GM18505 (cell line): ENCODE measurements at regions not wholly inside any gene's neighbourhood (a gene's known extent, or its start where the extent isn't known, plus 50 kb on each side); places are given as distances from the start of the nearest gene placed in this dataset.
"Not testable (repeated sequence)": the region's sequence is repeated elsewhere in the genome, so short reads cannot be mapped to it uniquely, and the experiment has no call there.

Experiments
- ATAC-seq: cut with Tn5 transposase; IDR thresholded peaks from one replicate; pipeline ENCODE4 v1.9.1; 2021; ENCODE audit not compliant: unreplicated experiment
- POLR2A ChIP-seq: IDR thresholded peaks from 4 replicates; pipeline ENCODE4 v1.6.1; 2011; ENCODE audit warnings: borderline replicate concordance; ENCODE audit not compliant: insufficient read depth, insufficient read length; ENCODE audit errors: extremely low read depth

DNA sequence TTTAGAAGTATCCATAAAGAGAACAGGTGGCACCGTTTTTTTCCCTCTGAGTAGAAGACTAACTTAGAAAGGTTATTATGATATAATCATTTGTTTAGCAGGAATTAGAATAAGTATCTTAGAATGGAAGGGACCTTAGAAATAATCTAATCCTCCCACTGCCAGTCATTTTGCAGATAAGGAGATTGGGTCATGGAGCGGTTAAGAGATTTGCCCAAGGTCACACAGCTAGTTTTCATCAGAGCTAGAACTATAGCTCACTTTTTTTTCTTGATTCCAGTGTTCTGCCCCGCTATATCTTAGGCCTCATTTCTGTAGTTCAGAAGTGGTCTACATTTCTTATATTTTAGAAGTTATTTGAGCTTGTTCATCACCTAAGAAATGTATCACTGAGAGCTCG is 139.6 kb downstream of the PRL start:
- no peak for ATAC-seq
- TF ChIP-seq POLR2A = no peak

DNA sequence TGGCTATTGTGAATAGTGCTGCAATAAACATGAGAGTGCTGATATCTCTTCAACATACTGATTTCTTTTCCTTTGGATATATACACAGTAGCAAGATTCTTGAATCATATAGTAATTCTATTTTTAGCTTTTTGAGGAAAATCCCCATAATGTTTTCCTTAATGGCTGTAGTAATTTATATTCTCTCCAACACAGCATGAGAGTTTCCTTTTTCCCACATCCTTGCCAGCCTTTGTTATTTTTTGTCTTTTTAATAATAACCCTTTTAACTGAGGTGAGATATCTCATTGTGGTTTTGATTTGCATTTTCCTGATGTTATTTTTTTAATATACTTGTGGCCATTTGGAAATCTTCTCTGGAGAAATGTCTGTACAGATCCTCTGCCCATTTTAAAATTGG is 132.6 kb downstream of the PRL start:
- TF ChIP-seq POLR2A = no peak
- ATAC-seq = no peak

DNA sequence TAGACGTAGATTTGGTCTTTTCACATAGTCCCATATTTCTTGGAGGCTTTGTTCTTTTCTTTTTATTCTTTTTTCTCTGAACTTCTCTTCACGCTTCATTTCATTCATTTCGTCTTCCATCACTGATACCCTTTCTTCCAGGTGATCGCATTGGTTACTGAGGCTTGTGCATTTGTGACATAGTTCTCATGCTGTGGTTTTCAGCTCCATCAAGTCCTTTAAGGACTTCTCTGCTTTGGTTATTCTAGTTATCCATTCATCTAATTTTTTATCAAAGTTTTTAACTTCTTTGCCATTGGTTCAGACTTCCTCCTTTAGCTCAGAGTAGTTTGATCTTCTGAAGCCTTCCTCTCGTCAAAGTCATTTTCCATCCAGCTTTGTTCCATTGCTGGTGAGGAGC is 125.8 kb downstream of the PRL start:
- not testable (repeated sequence) for ATAC-seq

DNA sequence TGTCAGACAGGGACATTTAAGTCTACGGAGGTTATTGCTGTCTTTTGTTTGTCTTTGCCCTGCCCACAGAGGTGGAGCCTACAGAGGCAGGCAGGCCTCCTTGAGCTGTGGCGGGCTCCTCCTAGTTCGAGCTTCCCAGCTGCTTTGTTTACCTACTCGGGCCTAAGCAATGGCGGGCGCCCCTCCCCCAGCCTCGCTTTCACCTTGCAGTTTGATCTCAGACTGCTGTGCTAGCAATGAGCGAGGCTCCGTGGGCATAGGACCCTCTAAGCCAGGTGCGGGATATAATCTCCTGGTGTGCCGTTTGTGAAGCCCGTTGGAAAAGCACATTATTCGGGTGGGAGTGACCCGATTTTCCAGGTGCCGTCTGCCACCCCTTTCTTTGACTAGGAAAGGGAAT is 125.0 kb downstream of the PRL start:
- ATAC-seq = not testable (repeated sequence)

DNA sequence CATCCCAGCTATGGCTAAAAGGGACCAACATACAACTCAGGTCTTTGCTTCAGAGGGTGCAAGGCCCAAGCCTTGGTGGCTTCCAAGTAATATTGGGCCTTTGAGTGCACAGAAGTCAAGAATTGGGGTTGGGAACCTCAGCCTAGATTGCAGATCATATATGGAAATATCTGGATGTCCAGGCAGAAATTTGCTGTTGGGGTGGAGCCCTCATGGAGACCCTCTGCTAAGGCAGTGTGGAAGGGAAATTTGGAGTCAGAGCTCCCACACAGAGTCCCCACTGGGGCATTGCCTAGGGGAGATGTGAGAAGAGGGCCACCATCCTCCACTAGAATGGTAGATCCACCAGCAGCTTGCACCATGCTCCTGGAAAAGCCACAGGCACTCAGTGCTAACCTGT is 123.5 kb downstream of the PRL start:
- no peak for TF ChIP-seq POLR2A
- ATAC-seq = no peak

DNA sequence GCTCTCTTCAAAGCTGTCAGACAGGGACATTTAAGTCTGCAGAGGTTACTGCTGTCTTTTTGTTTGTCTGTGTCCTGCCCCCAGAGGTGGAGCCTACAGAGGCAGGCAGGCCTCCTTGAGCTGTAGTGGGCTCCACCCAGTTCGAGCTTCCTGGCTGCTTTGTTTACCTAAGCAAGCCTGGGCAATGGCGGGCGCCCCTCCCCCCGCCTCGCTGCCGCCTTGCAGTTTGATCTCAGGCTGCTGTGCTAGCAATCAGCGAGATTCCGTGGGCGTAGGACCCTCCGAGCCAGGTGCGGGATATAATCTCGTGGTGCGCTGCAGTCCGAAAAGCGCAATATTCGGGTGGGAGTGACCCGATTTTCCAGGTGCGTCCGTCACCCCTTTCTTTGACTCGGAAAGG is 116.6 kb downstream of the PRL start:
- not testable (repeated sequence) for ATAC-seq

DNA sequence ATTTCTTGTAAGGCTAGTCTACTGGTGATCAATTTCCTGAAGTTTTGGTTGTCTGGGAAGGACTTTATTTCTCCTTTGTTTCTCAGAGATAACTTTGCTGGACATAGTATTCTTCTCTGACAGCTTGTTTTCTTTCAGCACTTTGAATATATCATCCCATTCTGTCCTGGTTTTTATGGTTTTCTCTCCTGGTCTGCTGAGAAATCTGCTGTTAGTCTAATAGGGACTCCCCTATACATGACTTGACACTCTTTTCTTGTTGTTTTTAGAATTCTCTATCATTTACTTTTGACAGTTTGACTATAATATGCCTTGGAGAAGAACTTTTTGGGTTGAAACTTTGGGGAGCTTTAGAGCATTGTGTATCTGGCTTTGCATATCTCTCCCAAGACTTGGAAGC is 112.5 kb downstream of the PRL start:
- no peak for ATAC-seq
- TF ChIP-seq POLR2A = no peak

DNA sequence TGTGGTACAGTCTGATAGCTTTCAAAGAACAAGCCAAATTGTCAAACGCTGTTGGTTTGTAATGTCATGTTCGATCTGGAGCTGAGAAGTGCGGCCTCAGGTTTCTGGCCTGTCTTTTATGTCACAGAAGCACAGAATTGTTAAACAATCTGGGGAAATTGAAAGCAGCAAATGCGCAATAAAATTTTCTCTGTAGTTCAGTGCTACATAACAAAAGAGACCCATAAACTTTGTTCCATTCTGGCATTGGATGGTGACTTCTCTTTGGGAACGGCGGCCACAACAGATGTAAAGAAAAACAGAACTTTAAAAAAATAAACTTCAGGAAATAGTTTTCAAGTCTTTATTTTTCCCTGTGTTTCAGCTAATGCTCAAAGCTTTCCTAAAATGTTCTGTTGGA is 106.9 kb downstream of the PRL start:
- no peak for TF ChIP-seq POLR2A

DNA sequence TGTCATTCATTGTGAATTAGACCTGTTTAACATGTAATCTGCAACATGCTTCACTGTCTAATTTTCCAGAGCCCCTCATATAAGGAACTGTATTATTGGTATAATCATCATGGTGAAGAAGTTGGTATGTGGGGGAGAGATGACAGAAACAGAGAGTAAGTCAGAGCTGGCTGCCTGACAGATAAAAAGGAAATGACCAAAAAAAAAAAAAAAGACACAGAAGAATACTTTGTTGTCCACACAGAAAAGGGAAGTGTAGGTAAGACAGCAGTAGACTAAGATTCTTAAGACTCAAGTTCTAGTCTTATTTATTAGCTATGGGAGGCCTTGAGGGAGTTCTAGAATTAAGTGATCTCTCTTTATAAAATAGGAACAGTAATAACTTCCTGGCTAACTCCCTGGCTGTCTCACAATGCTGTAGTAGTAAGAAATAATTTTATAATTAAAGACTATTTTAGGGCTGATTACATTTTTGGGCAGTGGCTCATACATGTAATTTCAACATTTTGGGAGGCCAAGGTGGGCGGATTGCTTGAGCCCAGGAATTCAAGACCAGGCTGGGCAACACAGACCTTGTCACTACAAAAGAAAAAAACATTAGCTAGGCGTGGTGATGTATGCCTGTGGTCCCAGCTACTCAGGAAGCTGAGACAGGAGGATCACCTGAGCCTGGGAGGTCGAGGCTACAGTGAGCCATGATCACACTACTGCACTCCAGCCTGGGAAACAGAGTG is 102.5 kb downstream of the PRL start:
- no peak for ATAC-seq
- no peak for TF ChIP-seq POLR2A

More for the DNA sequence above, 106.9 kb downstream of the PRL start:
- no peak for ATAC-seq

DNA sequence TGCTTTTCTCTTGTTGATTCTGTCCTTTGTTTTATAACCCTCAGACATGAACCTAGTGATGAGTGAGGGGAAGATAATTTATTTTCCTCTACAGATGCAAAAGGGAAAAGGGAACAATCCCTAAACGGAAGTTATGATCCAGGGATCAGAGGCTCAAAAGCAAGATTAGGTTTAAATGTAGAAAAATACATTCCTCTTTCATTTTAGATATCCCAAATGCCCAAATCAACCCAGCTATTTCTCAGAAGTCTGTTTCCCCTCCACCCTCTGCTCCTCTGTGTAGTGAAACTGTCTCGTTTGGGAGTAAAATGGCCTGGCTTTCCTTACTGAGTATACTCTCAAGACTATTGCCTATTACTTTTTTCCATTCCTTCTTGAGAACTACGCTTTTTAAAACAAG is 97.1 kb downstream of the PRL start:
- ATAC-seq = no peak
- TF ChIP-seq POLR2A = no peak

- TF ChIP-seq POLR2A = no peak
- no peak for ATAC-seq
These were observed 92.7 kb downstream of the PRL start for GRCh38 chr6:22204153-22204552.

- no peak for TF ChIP-seq POLR2A
- no peak for ATAC-seq
These were observed 91.6 kb downstream of the PRL start for GRCh38 chr6:22205266-22205665.

DNA sequence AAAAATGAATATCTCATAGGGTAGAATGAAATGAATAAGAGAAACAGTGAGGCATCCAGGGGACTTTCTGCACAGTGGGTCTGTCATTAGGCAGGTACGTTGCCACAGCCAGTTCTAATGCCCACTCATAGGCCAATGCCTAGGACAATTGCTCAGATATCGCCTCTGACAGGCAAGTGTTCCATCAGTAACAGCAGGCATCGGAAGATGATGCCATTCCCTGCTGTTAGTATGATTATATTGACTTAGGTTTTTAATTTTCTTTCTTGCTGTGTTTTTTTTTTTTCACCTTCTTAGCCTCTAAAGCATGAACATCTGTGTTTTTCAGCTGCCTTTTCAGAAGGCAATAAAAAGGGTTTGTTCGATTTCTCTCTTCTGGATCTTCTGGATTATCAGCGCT is 90.7 kb downstream of the PRL start:
- ATAC-seq = no peak
- TF ChIP-seq POLR2A = no peak

- no peak for ATAC-seq
- no peak for TF ChIP-seq POLR2A
These were observed 88.8 kb downstream of the PRL start for GRCh38 chr6:22208026-22208425.

- TF ChIP-seq POLR2A = no peak
- no peak for ATAC-seq
These were observed 82.5 kb downstream of the PRL start for GRCh38 chr6:22214314-22214713.

- not testable (repeated sequence) for ATAC-seq
These were observed 81.4 kb downstream of the PRL start for GRCh38 chr6:22215474-22215873.
